Stimulated activated CD8-positive, alpha-beta memory T cell treated with anti-CD3 and anti-CD28 coated beads, Interleukin-15, amount 100 ng/mL, for 24 hours (primary cell): ENCODE measurements at regions not wholly inside any gene's neighbourhood (a gene's known extent, or its start where the extent isn't known, plus 50 kb on each side); places are given as distances from the start of the nearest gene placed in this dataset.
"Not testable (repeated sequence)": the region's sequence is repeated elsewhere in the genome, so short reads cannot be mapped to it uniquely, and the experiment has no call there.

Experiments used
- DNase-seq: peaks from one replicate; pipeline ENCODE4 v3.0.0-alpha.2; 2020; ENCODE audit warnings: low read depth

- DNase-seq = no peak
Observed at GRCh38 chr9:135380311-135380960, 99.1 kb upstream of the PPP1R26 start.

DNA sequence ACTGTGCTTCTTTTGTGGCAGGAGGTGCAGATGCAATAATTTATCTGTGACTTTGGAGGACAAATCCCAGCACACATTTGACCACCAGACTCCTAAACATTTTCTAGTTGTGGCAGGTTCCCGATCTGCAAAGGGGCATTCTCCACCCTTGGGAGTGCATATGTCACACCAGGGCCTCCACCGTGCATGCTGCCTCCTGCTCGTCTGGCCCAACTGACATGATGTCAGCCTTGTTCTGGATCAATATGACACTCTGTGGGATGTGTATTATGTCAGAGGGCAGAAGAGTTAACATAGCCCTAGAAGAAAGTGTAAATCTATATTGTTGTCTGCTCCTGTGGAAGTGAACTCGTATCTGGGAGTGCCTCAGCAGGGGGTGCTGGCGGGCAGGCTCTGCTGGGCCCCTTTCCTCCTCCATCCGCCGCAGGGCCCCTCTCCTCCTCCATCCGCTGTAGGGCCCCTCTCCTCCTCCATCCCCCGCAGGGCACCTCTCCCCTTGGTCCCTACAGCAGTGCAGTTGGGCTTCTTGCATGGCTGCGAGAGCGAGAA is 97.7 kb upstream of the PPP1R26 start:
- no peak for DNase-seq

DNA sequence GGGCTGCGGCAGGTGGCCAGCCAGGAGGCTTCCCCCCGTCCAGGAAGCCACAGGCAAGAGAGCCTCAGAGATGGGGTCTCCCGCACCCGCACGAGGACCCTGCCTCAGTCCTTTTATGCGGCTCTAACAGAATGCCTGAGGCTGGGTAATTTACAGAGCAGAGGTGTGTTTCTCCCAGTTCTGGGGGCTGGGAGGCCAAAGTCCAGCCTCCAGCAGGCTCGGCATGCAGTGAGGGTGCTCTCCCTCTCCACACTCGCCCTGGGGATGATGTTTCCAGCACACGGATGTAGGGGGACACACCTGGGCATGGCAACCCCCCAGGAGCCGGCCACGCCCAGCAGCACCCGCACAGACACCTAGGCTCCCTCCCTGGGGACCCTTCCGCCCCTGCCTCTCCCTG is 95.4 kb upstream of the PPP1R26 start:
- DNase-seq = no peak

- not testable (repeated sequence) for DNase-seq
Observed at GRCh38 chr9:135384815-135385405, 94.7 kb upstream of the PPP1R26 start.

DNA sequence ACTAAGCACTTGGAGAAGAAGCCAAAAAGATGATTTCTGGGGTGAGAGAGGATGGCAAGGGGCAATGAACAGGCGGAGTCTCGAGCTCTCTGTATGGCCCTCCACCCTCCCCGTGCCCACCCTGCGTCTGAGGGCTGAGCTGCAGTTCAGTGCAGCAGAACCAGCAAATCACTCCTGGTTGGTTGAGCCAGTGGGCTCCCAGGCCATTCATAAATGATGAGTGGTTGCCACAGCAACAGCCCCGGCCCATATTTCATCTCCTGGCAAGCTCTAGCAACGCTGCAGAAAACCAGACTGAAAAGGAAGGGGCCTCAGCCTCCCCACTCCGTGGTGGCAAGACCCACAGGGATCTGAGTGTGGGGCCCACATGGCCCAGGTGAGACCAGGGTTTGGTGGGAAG is 93.8 kb upstream of the PPP1R26 start:
- DNase-seq = no peak

DNA sequence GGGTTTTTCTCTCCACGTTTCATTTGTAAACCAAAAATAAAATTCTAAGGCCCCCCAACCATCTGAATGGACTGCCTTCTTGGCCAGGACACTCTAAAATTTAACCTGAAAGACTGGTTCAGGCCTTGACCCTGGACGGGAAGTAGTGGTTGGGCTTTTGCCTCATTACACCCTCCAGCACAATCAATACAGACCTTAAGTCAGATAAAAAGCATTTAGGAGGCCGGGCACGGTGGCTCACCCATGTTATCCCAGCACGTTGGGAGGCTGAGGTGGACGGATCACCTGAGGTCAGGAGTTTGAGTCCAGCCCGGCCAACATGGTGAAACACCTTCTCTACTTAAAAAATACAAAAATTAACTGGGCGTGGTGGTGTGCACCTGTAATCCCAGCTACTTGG is 91.6 kb upstream of the PPP1R26 start:
- no peak for DNase-seq

DNA sequence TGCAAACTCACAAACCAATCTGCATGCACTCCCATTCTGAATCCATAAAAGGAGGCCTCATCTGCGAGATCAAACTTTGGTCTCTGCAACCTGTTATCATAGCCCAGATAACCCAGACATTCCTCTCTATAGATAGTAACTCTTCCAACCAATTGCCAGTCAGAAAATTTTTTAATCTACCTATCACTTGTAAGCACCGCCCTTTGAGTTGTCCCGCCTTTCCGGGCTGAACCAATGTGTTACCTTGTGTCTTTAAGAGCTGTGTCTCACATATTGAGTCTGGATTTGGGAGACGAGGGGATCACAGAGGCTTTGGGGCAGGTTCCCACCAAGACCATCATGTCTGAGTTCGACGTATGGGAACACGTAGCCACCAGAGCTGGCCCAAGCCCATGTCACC is 91.1 kb upstream of the PPP1R26 start:
- no peak for DNase-seq

- DNase-seq = no peak
Observed at GRCh38 chr9:135391759-135392158, 87.8 kb upstream of the PPP1R26 start.

GRCh38 chr9:135392511-135392910 is 87.1 kb upstream of the PPP1R26 start:
- DNase-seq = no peak

GRCh38 chr9:135394131-135394530 is 85.5 kb upstream of the PPP1R26 start:
- no peak for DNase-seq

DNA sequence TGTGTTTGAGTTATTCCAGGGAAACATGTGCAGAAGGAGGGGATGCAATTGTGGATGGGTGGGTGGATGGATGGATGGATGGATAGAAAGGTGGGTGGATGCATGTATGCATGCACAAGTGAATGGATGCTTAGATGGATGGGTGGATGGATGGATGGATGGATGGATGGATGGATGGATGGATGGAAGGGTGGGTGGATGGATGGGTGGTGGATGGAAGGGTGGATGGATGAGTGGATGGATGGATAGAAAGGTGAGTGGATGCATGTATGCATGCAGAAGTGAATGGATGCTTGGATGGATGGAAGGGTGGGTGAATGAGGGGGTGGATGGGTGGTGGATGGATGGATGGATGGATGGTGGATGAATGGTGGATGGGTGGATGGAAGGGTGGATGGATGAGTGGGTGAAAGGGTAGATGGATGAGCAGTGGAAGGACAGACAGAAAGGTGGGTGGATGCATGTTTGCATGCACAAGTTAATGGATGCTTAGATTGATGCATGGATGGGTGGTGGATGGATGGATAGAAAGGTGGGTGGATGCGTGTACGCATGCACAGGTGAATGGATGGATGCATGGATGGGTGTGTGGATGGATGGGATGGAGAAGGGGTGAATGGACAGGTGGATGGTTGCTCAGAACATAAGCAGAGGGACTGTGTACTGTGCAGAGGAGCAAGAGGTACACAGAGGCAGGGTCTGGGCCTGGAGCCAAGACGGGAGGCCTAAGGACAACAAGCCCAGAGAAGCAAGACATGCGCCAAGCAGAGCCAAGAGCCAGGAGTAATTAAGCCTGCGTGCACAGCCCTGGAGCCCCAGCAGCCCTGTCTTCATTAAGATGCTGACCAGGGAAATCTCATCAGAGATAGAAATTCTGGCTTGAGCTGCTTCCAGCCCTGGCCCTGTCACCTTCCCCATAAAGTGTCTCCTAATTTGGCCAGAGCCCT is 84.6 kb upstream of the PPP1R26 start:
- DNase-seq = no peak

DNA sequence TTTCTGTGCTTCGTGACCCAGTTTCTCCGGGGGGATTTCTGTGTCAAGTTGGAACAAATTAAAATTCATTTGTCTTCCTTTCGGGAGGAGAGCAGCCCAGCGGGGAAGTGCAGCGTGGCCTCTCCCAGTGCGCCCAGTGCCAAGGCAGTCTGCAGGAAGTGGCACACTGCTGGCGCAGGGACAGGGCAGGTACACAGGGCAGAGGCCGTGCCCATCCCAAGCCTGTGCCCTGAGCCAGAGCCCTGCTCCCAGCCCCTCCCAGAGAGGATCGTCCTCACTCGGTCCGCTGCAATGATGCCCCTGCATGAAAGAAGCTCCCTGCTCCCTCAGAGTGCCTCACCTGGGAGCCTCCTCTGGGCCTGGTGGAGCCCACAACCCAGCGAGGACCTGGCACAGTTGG is 82.4 kb upstream of the PPP1R26 start:
- DNase-seq = no peak

- no peak for DNase-seq
Observed at GRCh38 chr9:135399000-135399649, 80.5 kb upstream of the PPP1R26 start.

DNA sequence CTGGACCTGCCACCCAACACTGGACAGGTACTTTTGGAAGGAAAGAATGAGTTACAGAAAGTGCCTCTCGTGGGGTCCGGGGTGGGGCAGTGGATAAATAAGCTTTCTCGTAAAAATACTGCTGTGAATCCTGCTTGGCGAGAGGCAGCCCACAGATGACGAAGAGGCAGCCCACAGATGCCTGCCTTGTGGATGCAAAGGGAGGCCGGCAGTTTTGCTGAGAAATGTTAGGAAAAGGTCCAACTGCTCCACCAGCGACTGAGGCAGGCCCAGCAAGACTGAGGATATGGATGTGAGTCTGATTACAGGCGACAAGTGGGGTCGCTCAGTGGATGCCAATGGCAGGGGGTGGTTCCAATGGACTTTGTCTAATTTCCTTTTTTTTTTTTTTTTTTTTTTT is 79.1 kb upstream of the PPP1R26 start:
- no peak for DNase-seq

GRCh38 chr9:135401218-135401617 is 78.4 kb upstream of the PPP1R26 start:
- DNase-seq = no peak

DNA sequence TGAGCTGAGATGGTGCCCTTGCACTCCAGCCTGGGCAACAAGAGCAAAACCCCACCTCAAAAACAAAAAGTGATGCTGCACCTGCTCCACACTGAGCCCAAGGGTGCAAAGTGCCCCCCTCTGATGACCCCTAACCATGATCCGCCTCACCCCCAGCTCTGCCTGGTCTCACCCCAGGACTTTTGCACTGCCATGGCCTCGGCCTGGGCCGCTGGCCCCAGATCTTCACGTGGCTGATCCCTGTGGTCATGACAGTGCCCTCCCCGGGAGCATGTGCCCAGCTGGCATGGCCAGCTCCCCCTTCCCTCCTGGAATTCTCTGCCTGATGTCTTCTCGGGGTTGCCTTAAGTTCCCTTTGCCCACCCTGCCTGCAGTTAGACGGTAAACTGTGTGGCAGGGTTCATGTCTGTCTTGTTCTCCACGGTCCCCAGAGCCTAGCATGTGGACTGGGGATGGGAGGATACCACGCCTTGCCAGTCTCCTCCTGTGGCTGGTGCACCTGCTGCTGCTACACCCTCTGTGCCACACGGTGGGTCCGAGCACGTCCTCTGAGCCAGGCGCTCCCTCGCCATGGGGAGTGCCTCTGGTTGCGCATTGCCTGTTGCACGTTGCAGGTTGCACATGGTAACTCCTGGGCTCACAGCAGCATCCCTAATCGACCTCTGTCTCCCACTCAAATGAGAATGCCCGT is 77.4 kb upstream of the PPP1R26 start:
- no peak for DNase-seq

DNA sequence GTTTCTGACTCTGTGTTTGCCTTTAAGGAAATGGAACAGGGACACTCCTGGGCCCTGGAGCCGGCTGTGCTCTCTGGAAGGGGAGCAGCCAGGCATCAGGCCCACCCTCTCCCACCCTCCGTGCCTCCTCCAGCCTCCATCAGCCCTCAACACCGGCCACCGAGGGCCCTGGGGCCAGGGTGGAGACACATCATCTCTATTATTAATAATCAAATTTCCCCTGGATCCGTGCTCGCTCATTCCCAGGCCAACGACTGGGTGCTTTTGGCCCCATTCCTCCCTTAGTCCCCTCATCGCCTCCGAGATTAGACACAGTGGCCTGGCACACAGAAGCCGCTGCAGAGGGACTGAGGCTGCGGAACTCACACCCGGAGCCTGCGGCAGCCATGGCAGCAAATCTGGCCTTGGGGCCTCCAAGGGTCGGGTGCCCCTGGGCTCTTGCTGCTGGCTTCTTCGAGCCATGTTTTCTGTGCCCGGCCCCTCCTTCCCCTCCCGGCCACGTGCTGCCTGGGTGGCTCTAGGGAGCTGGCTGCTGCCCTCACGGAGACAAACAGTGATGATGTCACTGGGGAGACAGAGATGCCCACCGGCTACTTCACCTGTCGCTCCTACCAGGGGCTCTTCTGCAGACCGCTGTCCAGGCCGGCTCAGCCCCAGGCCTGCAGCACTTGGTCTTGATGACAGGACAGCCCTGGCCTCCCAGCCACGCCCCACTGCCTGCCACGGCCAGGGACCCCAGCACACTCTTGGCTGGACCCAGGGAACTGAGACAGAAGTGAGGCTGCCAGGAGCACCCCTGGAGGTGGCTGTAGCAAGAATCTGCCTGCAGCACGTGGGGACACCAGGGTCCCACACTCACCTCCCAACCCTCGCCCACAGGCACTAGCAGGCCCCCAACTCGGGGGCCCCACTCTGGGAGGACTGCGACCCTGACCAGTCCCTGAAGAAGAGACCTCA is 76.6 kb upstream of the PPP1R26 start:
- DNase-seq = no peak

DNA sequence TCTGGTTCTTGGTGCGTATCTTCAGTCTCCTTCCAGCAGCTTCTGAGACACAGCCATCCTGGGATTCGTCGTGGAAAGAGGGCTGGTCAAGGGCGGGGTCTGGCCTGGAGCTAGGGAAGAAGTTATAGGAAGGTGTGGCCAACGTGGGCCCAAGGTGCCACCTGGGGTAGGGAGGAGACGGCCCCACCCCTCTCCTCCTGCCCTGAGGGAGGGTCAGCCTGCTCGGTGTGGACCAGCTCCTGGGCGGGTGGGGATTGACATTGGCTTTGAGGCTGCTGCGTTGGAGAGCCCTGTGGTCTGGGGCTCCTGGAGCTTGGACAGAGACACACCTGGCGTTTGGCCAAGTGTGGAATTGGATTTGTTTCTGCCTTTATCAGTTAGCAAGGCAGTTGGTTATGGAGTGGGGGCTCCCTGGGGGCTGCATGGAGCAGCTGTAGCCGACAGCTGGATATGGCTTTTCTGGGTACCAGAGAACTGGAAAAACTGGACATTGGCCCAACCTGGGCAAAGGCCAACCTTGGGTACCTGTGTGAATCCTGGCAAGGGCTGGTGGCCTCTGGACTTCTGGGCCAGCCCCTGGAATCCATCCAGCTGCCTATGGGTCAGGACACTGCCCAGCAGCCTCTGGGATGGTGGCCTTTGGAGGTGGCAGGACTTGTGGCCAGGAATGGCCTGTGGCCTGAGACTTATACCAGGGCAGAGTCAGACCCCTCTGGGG is 75.7 kb upstream of the PPP1R26 start:
- no peak for DNase-seq

- no peak for DNase-seq
Observed at GRCh38 chr9:135404451-135405144, 75.0 kb upstream of the PPP1R26 start.
